Omental fat pad (tissue), 3 donors: ENCODE measurements at regions not wholly inside any gene's neighbourhood (a gene's known extent, or its start where the extent isn't known, plus 50 kb on each side); places are given as distances from the start of the nearest gene placed in this dataset.
"Not testable (repeated sequence)": the region's sequence is repeated elsewhere in the genome, so short reads cannot be mapped to it uniquely, and the experiment has no call there.

ENCODE experiments used
- ATAC-seq: fragments of 150-250 bp; one replicate; pipeline ENCODE4 v1.9.1; 2016; ENCODE audit warnings: mild to moderate bottlenecking, moderate library complexity; ENCODE audit not compliant: low FRiP score
- DNase-seq: peaks from one replicate; pipeline ENCODE4 v3.0.0-alpha.2; 2019; ENCODE audit warnings: low spot score
- CTCF ChIP-seq, 3 donors: fragments of 450-650 bp; IDR thresholded peaks; one replicate each; pipeline ENCODE4 v1.5.1; 2016 to 2017; ENCODE audit warnings: antibody characterized with exemption in 3 of 3, mild to moderate bottlenecking in 3 of 3, moderate library complexity in 2 of 3

- DNase-seq: no peak
- ATAC-seq: no peak
Observed at GRCh38 chr12:131620946-131621681, 89.8 kb upstream of the SFSWAP start.

GRCh38 chr12:131621701-131622421 is 89.0 kb upstream of the SFSWAP start:
- ATAC-seq: no peak
- no peak for DNase-seq

More at GRCh38 chr12:131620946-131621681, 89.8 kb upstream of the SFSWAP start:
- no peak for TF ChIP-seq CTCF (IDR thresholded peaks at IDR 0.05)

GRCh38 chr12:131622422-131622955 is 88.4 kb upstream of the SFSWAP start:
- TF ChIP-seq CTCF (IDR thresholded peaks at IDR 0.05): no peak
- ATAC-seq (no peak), DNase-seq (no peak)

More at GRCh38 chr12:131621701-131622421, 89.0 kb upstream of the SFSWAP start:
- no peak for TF ChIP-seq CTCF (IDR thresholded peaks at IDR 0.05)

GRCh38 chr12:131623404-131624368 is 87.2 kb upstream of the SFSWAP start:
- ATAC-seq: not testable (repeated sequence)

GRCh38 chr12:131624369-131624739 is 86.5 kb upstream of the SFSWAP start:
- not testable (repeated sequence) for DNase-seq, ATAC-seq

More at GRCh38 chr12:131623404-131624368, 87.2 kb upstream of the SFSWAP start:
- not testable (repeated sequence) for DNase-seq

- DNase-seq, ATAC-seq: not testable (repeated sequence)
Observed at GRCh38 chr12:131624756-131625501, 86.0 kb upstream of the SFSWAP start.

- not testable (repeated sequence) for ATAC-seq, DNase-seq
Observed at GRCh38 chr12:131625966-131626722, 84.7 kb upstream of the SFSWAP start.

- not testable (repeated sequence) for ATAC-seq, DNase-seq
Observed at GRCh38 chr12:131627151-131628022, 83.5 kb upstream of the SFSWAP start.
